Stomach (tissue), 8 donors: ENCODE measurements at regions not wholly inside any gene's neighbourhood (a gene's known extent, or its start where the extent isn't known, plus 50 kb on each side); places are given as distances from the start of the nearest gene placed in this dataset.

Experiments used
- DNase-seq, 2 donors: peaks; one replicate each; pipeline versions ENCODE4 v3.0.0 to v3.0.0-alpha.2; 2013 to 2019
- H3K27ac ChIP-seq, 5 donors: fragments of 200-600 bp in 4 of 5; sonication (generic) in 4 of 5; one replicate each; pipeline ENCODE4 v1.5.1; 2013 to 2019; ENCODE audit warnings: mild to moderate bottlenecking in 1 of 5, moderate library complexity in 1 of 5
- H3K27me3 ChIP-seq, 3 donors: fragments of 200-600 bp; sonication (generic); one replicate each; pipeline ENCODE4 v1.5.1; 2017 to 2019; ENCODE audit warnings: mixed run types in 1 of 3
- H3K36me3 ChIP-seq, 4 donors: fragments of 200-600 bp; sonication (generic); 1 replicate in 3 of 4; 2 replicates in 1 of 4; pipeline ENCODE4 v1.5.1; 2016 to 2019
- H3K4me1 ChIP-seq, 4 donors: fragments of 200-600 bp; sonication (generic); one replicate each; pipeline ENCODE4 v1.5.1; 2016 to 2019
- H3K4me3 ChIP-seq, 4 donors: fragments of 200-600 bp; sonication (generic) in 3 of 4; one replicate each; pipeline ENCODE4 v1.5.1; 2016 to 2019; ENCODE audit warnings: mild to moderate bottlenecking in 1 of 4
- H3K9me3 ChIP-seq, 4 donors: fragments of 200-600 bp; sonication (generic); one replicate each; pipeline ENCODE4 v1.5.1; 2016 to 2019
- CTCF ChIP-seq, 7 experiments: fragments of 450-650 bp in 4 of 7; fragments of 200-600 bp in 3 of 7; sonication (generic) in 3 of 7; IDR thresholded peaks; one replicate each; pipeline ENCODE4 v1.5.1; 2016 to 2019; ENCODE audit warnings: antibody characterized with exemption in 7 of 7, control low read depth in 2 of 7, mild to moderate bottlenecking in 1 of 7
- EP300 ChIP-seq: sonication (generic); formaldehyde crosslinking; IDR thresholded peaks from one replicate; pipeline ENCODE4 v1.6.1; 2017; ENCODE audit warnings: antibody characterized with exemption
- POLR2A ChIP-seq, 4 donors: fragments of 450-650 bp; IDR thresholded peaks; one replicate each; pipeline ENCODE4 v1.6.1; 2016; ENCODE audit warnings: antibody characterized with exemption in 4 of 4, control low read depth in 2 of 4, mild to moderate bottlenecking in 1 of 4, moderate library complexity in 1 of 4
- POLR2AphosphoS5 ChIP-seq, 3 donors: sonication (generic); formaldehyde crosslinking; IDR thresholded peaks; one replicate each; pipeline ENCODE4 v1.6.1; 2016; ENCODE audit warnings: antibody characterized with exemption in 3 of 3
- WGBS, 5 donors: extraction: QIAGEN DNeasy Blood & Tissue Kit in 3 of 5; methylation state at CpG; one replicate each; pipeline versions ENCODE4 v1.1.5 to v1.1.7; 2013 to 2018; 5-methylcytosine and 5-hydroxymethylcytosine counted together
- intact Hi-C: fragments of 100-400 bp; cut with DNase I; formaldehyde crosslinking; loops from one replicate; pipeline ENCODE4 v1.15.1; 2023; ENCODE audit warnings: low total_unique reads
- donor health status: healthy with polysubstance abuse.
- donor health status: Bipolar disorder and iron deficiency.
- donor health status: healthy.

GRCh38 chr2:216774620-216775019 is 79.3 kb upstream of the IGFBP5 start:
- Histone ChIP-seq H3K9me3 (no peaks in the 10 kb centered on the region), H3K27ac (peak overlapping the region in 4 of 5 donors; percentile 28 to 75 (median 55)), H3K36me3 (no peaks in the 10 kb centered on the region), H3K4me1 (peaks cover 0 to 18% (median 8%) of the 10 kb centered on the region in 4 donors), H3K27me3 (no peaks in the 10 kb centered on the region), H3K4me3 (no peak overlapping the region)
- 59 to 84% (median 78%) methylated on average over 5 of the region's 5 CpGs for WGBS, 5 donors
- DNase-seq: peak in 1 of 2 donors; percentile 43
- TF ChIP-seq EP300: no peak
- no peak for TF ChIP-seq POLR2A (IDR thresholded peaks at IDR 0.05)
- TF ChIP-seq POLR2AphosphoS5 (IDR thresholded peaks at IDR 0.05): no peak
- no peak for TF ChIP-seq CTCF (IDR thresholded peaks at IDR 0.05)
- intact Hi-C loops: no loop called here

- TF ChIP-seq CTCF (IDR thresholded peaks at IDR 0.05) (no peak), EP300 (no peak), POLR2A (IDR thresholded peaks at IDR 0.05) (no peak), POLR2AphosphoS5 (IDR thresholded peaks at IDR 0.05) (no peak)
- H3K27ac ChIP-seq: peak overlapping the region in 2 of 5 donors; percentile 26 to 75
- no peak overlapping the region for H3K4me3 ChIP-seq
- 80 to 91% (median 87%) methylated on average over 6 of the region's 6 CpGs for WGBS, 5 donors
- H3K36me3 ChIP-seq: no peaks in the 10 kb centered on the region
- intact Hi-C loops: no loop called here
- no peaks in the 10 kb centered on the region for H3K9me3 ChIP-seq
- H3K27me3 ChIP-seq: no peaks in the 10 kb centered on the region
- H3K4me1 ChIP-seq: peaks cover 0 to 18% (median 8%) of the 10 kb centered on the region in 4 donors
- no peak for DNase-seq
These were observed 78.8 kb upstream of the IGFBP5 start for GRCh38 chr2:216774180-216774579.

GRCh38 chr2:216773072-216773471 is 77.7 kb upstream of the IGFBP5 start:
- H3K4me3 ChIP-seq: no peak overlapping the region
- peak in 1 of 2 donors; percentile 62 for DNase-seq
- H3K9me3 ChIP-seq: no peaks in the 10 kb centered on the region
- WGBS, 5 donors: 34 to 58% (median 41%) methylated on average over 8 of the region's 8 CpGs
- H3K27ac ChIP-seq: no peak overlapping the region
- no peaks in the 10 kb centered on the region for H3K36me3 ChIP-seq
- peaks cover 0 to 18% (median 8%) of the 10 kb centered on the region in 4 donors for H3K4me1 ChIP-seq
- intact Hi-C loops: no loop called here
- H3K27me3 ChIP-seq: no peaks in the 10 kb centered on the region
- TF ChIP-seq CTCF (IDR thresholded peaks at IDR 0.05): no peak
- no peak for TF ChIP-seq EP300
- no peak for TF ChIP-seq POLR2A (IDR thresholded peaks at IDR 0.05)
- no peak for TF ChIP-seq POLR2AphosphoS5 (IDR thresholded peaks at IDR 0.05)

GRCh38 chr2:216770717-216771116 is 75.4 kb upstream of the IGFBP5 start:
- H3K4me1 ChIP-seq: peaks cover 0 to 27% (median 11%) of the 10 kb centered on the region in 4 donors
- H3K27ac ChIP-seq: no peak overlapping the region
- H3K9me3 ChIP-seq: no peaks in the 10 kb centered on the region
- DNase-seq: no peak
- no peaks in the 10 kb centered on the region for H3K27me3 ChIP-seq
- intact Hi-C loops: no loop called here
- TF ChIP-seq POLR2A (IDR thresholded peaks at IDR 0.05): no peak
- no peak for TF ChIP-seq POLR2AphosphoS5 (IDR thresholded peaks at IDR 0.05)
- TF ChIP-seq CTCF (IDR thresholded peaks at IDR 0.05): no peak
- no peak for TF ChIP-seq EP300
- H3K4me3 ChIP-seq: no peak overlapping the region
- WGBS, 5 donors: 82 to 92% (median 84%) methylated on average over 2 of the region's 2 CpGs
- no peaks in the 10 kb centered on the region for H3K36me3 ChIP-seq
